IMR-90 (cell line): ENCODE measurements at regions not wholly inside any gene's neighbourhood (a gene's known extent, or its start where the extent isn't known, plus 50 kb on each side); places are given as distances from the start of the nearest gene placed in this dataset.

Source experiments
- ATAC-seq: fragments of 200-7000 bp; cut with Tn5 transposase; 2 replicates; pipeline ENCODE4 v1.9.1; 2020; ENCODE audit warnings: low read depth, mild to moderate bottlenecking, moderate library complexity
- BruUV-seq: library from RNA; stranded (reverse); fragments of 400-500 nt; replicated peaks from 2 replicates; lab custom pipeline; 2021; lab: Mats Ljungman, UMichigan
- CTCF ChIA-PET: fragments of 300-600 bp; formaldehyde crosslinking; extraction: SDS; loops from one replicate; lab custom pipeline; 2021; ENCODE audit warnings: antibody characterized with exemption; lab: Yijun Ruan, JAX
- POLR2A ChIA-PET: fragments of 300-600 bp; sonication (Branson Sonifier 250); formaldehyde crosslinking; loops from one replicate; lab custom pipeline; 2022; ENCODE audit warnings: antibody characterized with exemption; ENCODE audit not compliant: unreplicated experiment; lab: Charles Lee
- DNase-seq: peaks from one replicate; pipeline ENCODE4 v3.0.0; 2013
- H2AFZ ChIP-seq: replicated peaks from 2 replicates; pipeline ENCODE3; 2013; ENCODE audit warnings: low read length, mild to moderate bottlenecking; ENCODE audit not compliant: poor library complexity
- H2AK5ac ChIP-seq: 2 replicates; pipeline ENCODE4 v1.6.1; 2013; ENCODE audit warnings: low read depth, low read length, inconsistent platforms
- H2AK9ac ChIP-seq: replicated peaks from 2 replicates; pipeline ENCODE3; 2013; ENCODE audit warnings: mild to moderate bottlenecking, low read depth, low read length, moderate library complexity; ENCODE audit not compliant: poor library complexity
- H2BK120ac ChIP-seq: 2 replicates; pipeline ENCODE4 v1.6.1; 2013; ENCODE audit warnings: low read depth, low read length, inconsistent platforms
- H2BK15ac ChIP-seq: 3 replicates; pipeline ENCODE4 v1.6.1; 2013; ENCODE audit warnings: low read depth, low read length, inconsistent platforms
- H2BK20ac ChIP-seq: 2 replicates; pipeline ENCODE4 v1.6.1; 2013; ENCODE audit warnings: low read depth, mild to moderate bottlenecking, inconsistent platforms, low read length, moderate library complexity
- H2BK5ac ChIP-seq: 2 replicates; pipeline ENCODE4 v1.6.1; 2013; ENCODE audit warnings: mild to moderate bottlenecking, low read depth, low read length, inconsistent platforms; ENCODE audit not compliant: poor library complexity, severe bottlenecking
- H3K14ac ChIP-seq: replicated peaks from 2 replicates; pipeline ENCODE4 v1.6.1; 2013; ENCODE audit warnings: low read depth, low read length, inconsistent platforms
- H3K18ac ChIP-seq: 2 replicates; pipeline ENCODE4 v1.6.1; 2013; ENCODE audit warnings: low read depth, low read length, control low read depth
- H3K23ac ChIP-seq: 2 replicates; pipeline ENCODE4 v1.6.1; 2013; ENCODE audit warnings: low read depth, low read length, inconsistent platforms
- H3K27ac ChIP-seq: 2 replicates; pipeline ENCODE4 v1.5.1; 2013; ENCODE audit warnings: mild to moderate bottlenecking, control low read depth, low read length; ENCODE audit not compliant: insufficient read depth
- H3K27me3 ChIP-seq: 2 replicates; pipeline ENCODE4 v1.6.1; 2013; ENCODE audit warnings: low read length; ENCODE audit not compliant: control insufficient read depth, insufficient read depth
- H3K36me3 ChIP-seq: 2 replicates; pipeline ENCODE4 v1.6.1; 2013; ENCODE audit warnings: low read length, mixed read lengths; ENCODE audit not compliant: control insufficient read depth, insufficient read depth
- H3K4ac ChIP-seq: 2 replicates; pipeline ENCODE4 v1.6.1; 2013; ENCODE audit warnings: low read depth, low read length, inconsistent platforms
- H3K4me1 ChIP-seq: 2 replicates; pipeline ENCODE4 v1.6.1; 2013; ENCODE audit warnings: low read length, mixed read lengths; ENCODE audit not compliant: control insufficient read depth, insufficient read depth
- H3K4me2 ChIP-seq: 2 replicates; pipeline ENCODE4 v1.6.1; 2013; ENCODE audit warnings: low read depth, mild to moderate bottlenecking, control low read depth, low read length, moderate library complexity
- H3K4me3 ChIP-seq: 2 replicates; pipeline ENCODE4 v1.5.1; 2013; ENCODE audit warnings: low read depth, mild to moderate bottlenecking, control low read depth, low read length, moderate library complexity; ENCODE audit not compliant: insufficient read depth
- H3K56ac ChIP-seq: 2 replicates; pipeline ENCODE4 v1.6.1; 2013; ENCODE audit warnings: low read length, inconsistent platforms; ENCODE audit not compliant: insufficient read depth; ENCODE audit errors: extremely low read depth
- H3K79me1 ChIP-seq, 2 experiments: 2 replicates each; pipeline ENCODE4 v1.6.1; 2013; ENCODE audit warnings: low read length in 2 of 2, inconsistent platforms in 1 of 2, low read depth in 1 of 2
- H3K9ac ChIP-seq: 2 replicates; pipeline ENCODE4 v1.6.1; 2013; ENCODE audit warnings: low read depth, low read length, control low read depth
- H3K9me1 ChIP-seq: 2 replicates; pipeline ENCODE4 v1.6.1; 2013; ENCODE audit warnings: low read length, inconsistent platforms; ENCODE audit not compliant: insufficient read depth
- H3K9me3 ChIP-seq: 2 replicates; pipeline ENCODE4 v1.6.1; 2013; ENCODE audit warnings: low read length; ENCODE audit not compliant: control insufficient read depth, insufficient read depth
- H4K20me1 ChIP-seq: 2 replicates; pipeline ENCODE4 v1.6.1; 2013; ENCODE audit warnings: low read length, inconsistent platforms; ENCODE audit not compliant: insufficient read depth
- H4K5ac ChIP-seq: 2 replicates; pipeline ENCODE4 v1.6.1; 2013; ENCODE audit warnings: mild to moderate bottlenecking, low read depth, low read length, control low read depth
- H4K8ac ChIP-seq, 2 experiments: 2 replicates each; pipeline ENCODE4 v1.6.1; 2013; ENCODE audit warnings: low read depth in 2 of 2, low read length in 2 of 2, control low read depth in 1 of 2, inconsistent platforms in 1 of 2
- H4K91ac ChIP-seq: 2 replicates; pipeline ENCODE4 v1.6.1; 2013; ENCODE audit warnings: low read depth, low read length, inconsistent platforms; ENCODE audit not compliant: insufficient read depth
- BHLHE40 ChIP-seq: fragments of 150-350 bp; IDR thresholded peaks from 2 replicates; pipeline ENCODE4 v1.6.1; 2016; ENCODE audit warnings: mild to moderate bottlenecking, low read depth, low read length
- CEBPB ChIP-seq: IDR thresholded peaks from 2 replicates; pipeline ENCODE4 v1.6.1; 2012; ENCODE audit warnings: low read depth, low read length, improper control_type of control experiment
- CHD1 ChIP-seq: IDR thresholded peaks from 2 replicates; pipeline ENCODE4 v1.6.1; 2012; ENCODE audit warnings: low read depth, low read length, improper control_type of control experiment
- ELK1 ChIP-seq: fragments of 150-350 bp; IDR thresholded peaks from 2 replicates; pipeline ENCODE4 v1.6.1; 2016; ENCODE audit warnings: low read depth, mild to moderate bottlenecking, low read length, moderate library complexity, borderline replicate concordance
- MAFK ChIP-seq: IDR thresholded peaks from 2 replicates; pipeline ENCODE4 v1.6.1; 2012; ENCODE audit warnings: low read depth, low read length, improper control_type of control experiment
- MAZ ChIP-seq: IDR thresholded peaks from 2 replicates; pipeline ENCODE4 v1.6.1; 2012; ENCODE audit warnings: low read depth, mild to moderate bottlenecking, low read length, improper control_type of control experiment, moderate library complexity, borderline replicate concordance
- RFX5 ChIP-seq: IDR thresholded peaks from 2 replicates; pipeline ENCODE4 v1.8.0; 2012; ENCODE audit warnings: low read depth, mild to moderate bottlenecking, low read length, moderate library complexity
- WGBS, 2 experiments: methylation state at CpG; one replicate each; pipeline versions ENCODE4 v1.1.5 to v1.1.7; 2013; ENCODE audit warnings: missing lambda C conversion rate in 2 of 2; ENCODE audit not compliant: insufficient read length in 1 of 2; ENCODE audit errors: extremely low coverage in 2 of 2; 5-methylcytosine and 5-hydroxymethylcytosine counted together
- dilution Hi-C: fragments of 300-500 bp; cut with HindIII; formaldehyde crosslinking; loops from one replicate; pipeline ENCODE4 v1.14.3; 2018; ENCODE audit warnings: low sequenced_read_pairs; ENCODE audit not compliant: unreplicated experiment
- in situ Hi-C: fragments of 300-500 bp; cut with MboI; formaldehyde crosslinking; loops from 3 replicates; pipeline ENCODE4 v1.14.3; 2019; ENCODE audit warnings: low sequenced_read_pairs, inconsistent platforms, mixed read lengths
- intact Hi-C: fragments of 100-400 bp; cut with micrococcal nuclease; formaldehyde crosslinking; loops from 2 replicates; pipeline ENCODE4 v1.10.0; 2022

DNA sequence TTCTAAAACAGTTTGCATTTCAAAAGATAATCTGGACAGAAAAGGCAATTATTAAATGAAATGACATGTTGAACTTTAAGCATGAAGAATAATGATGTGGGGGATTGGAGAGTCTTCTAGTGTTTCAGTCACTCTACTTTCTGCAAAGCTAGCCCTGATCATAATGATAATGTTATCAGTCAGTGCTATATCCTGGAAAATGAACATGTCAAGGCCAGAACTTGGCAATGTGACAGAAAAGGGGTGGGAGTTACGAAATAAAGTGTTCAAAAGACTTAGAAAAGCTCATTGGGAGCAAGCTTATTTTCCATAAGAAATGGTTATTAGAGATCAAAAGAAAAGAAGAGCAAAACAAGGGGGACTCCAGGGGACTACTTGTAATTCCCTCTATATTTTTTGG, 288.5 kb upstream of the SLC8A1 start:
- CTCF ChIA-PET, result no interaction called here
- no TSS peak for BruUV-seq
- Histone ChIP-seq H4K5ac (no peak overlapping the region), H2BK120ac (no peak overlapping the region), H3K27ac (no peak overlapping the region), H3K9ac (no peak overlapping the region), H2AK5ac (no peak overlapping the region), H3K23ac (no peak overlapping the region), H3K79me1 (no peaks in the 10 kb centered on the region), H3K4ac (no peak overlapping the region), H2AFZ (no peak overlapping the region), H3K56ac (no peak overlapping the region), H4K20me1 (no peaks in the 10 kb centered on the region), H3K4me2 (no peak overlapping the region), H4K8ac (no peak overlapping the region), H4K91ac (no peak overlapping the region), H3K9me1 (no peaks in the 10 kb centered on the region), H3K4me1 (no peaks in the 10 kb centered on the region), H3K27me3 (no peaks in the 10 kb centered on the region), H3K36me3 (no peaks in the 10 kb centered on the region), H3K18ac (no peak overlapping the region), H3K14ac (no peak overlapping the region), H2BK15ac (no peak overlapping the region), H2BK20ac (no peak overlapping the region), H3K9me3 (no peaks in the 10 kb centered on the region), H3K4me3 (no peak overlapping the region), H2BK5ac (no peak overlapping the region), H2AK9ac (no peak overlapping the region)
- POLR2A ChIA-PET, result no interaction called here
- intact Hi-C loops (no loop called here), in situ Hi-C loops (no loop called here), dilution Hi-C loops (no loop called here)
- no peak for DNase-seq
- 83% methylated on average over 1 of the region's 1 CpG; no CpG with 5 or more reads in 1 of the 2 experiments for WGBS, 2 experiments
- ATAC-seq, result no peak
- TF ChIP-seq CHD1 (no peak), MAFK (no peak), MAZ (no peak), RFX5 (no peak), CEBPB (no peak), ELK1 (no peak), BHLHE40 (no peak)
